ENCODE measurements at regions not wholly inside any gene's neighbourhood (a gene's known extent, or its start where the extent isn't known, plus 50 kb on each side); places are given as distances from the start of the nearest gene placed in this dataset.
"Not testable (repeated sequence)": the region's sequence is repeated elsewhere in the genome, so short reads cannot be mapped to it uniquely, and the experiment has no call there.

DNA sequence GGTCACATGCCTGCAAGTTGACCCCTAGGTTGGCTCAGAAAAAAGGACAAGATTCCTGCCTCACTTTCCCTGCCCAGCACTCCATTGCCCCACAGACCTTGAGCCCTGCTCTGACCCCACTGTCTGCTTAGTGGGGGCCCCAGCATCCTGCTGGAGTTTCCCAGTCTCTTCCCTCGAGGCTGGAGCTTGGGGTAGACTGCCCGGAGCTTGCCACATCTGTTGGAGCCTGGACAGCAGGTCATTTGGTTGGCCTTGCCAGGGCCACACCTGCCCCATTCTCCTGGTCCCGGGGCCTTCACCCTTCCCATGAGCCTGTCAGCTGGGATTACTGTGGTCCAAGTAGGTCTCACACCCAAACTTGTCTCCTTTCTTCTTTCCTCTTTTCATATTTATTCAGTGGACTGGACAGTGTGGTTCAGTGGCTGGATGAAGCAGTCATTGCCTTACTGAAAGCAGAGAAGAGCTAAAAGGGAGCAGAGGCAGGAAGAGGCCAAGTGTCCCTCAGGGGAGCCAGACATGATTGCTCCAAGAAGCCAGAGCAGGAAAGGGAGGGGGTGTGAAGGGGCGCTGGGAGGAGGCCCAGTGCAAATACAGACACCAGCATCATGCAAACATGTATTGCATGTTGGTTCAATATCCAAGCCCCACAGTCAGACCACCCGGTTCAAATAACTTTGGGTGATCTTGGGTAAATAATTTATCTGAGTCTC is 56.2 kb upstream of the CACUL1 start:
- TF ChIP-seq CTCF (IDR thresholded peaks at IDR 0.05) (no peak), EP300 (IDR thresholded peaks at IDR 0.05) (no peak), POLR2A (IDR thresholded peaks at IDR 0.05) (no peak), POLR2AphosphoS5 (IDR thresholded peaks at IDR 0.05) (no peak)
- Histone ChIP-seq H3K27me3 (no peaks in the 10 kb centered on the region), H3K4me1 (no peaks in the 10 kb centered on the region), H3K4me3 (no peak overlapping the region), H3K27ac (no peak overlapping the region), H3K9me3 (no peaks in the 10 kb centered on the region), H3K36me3 (no peaks in the 10 kb centered on the region)
- WGBS, 2 donors, result 56 to 65% methylated on average over 5 of the region's 5 CpGs
- no peak for DNase-seq
- intact Hi-C loops (cut with DNase I), result no loop called here

DNA sequence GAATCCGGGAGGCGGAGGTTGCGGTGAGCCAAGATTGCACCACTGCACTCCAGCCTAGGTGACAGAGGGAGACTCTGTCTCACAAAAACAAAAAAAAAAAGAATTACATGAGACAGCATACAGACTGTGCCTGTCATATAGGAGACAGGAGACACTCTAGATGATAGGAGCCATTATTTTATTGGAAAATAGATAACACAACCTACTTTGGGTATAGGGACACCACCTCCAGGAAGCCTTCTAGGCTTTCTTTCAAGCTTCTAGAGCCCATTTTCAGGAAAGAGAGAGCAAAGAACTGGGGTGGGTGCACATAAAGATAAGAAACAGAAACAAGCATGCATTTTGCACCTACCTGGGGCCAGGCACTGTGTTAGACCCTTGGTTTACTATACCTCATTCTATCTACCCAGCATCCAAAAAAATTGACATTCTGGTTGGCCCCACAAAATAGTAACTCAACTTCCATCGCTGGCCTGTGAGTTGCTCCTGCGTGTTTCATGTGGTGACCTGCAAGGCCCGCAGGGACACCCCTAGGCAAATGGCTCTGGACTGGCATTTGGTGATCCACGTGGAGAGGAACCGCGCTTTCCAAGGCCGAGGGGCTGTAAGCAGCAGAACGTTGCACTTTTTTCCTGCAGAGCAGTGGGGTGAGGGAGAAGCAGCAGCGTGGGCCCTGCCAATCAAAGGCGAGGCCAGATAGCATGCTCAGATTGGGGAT is 57.1 kb upstream of the CACUL1 start:
- Histone ChIP-seq H3K9me3 (no peaks in the 10 kb centered on the region), H3K4me3 (no peak overlapping the region), H3K4me1 (no peaks in the 10 kb centered on the region), H3K27ac (no peak overlapping the region), H3K27me3 (no peaks in the 10 kb centered on the region), H3K36me3 (no peaks in the 10 kb centered on the region)
- DNase-seq, result no peak
- 69 to 74% methylated on average over 13 of the region's 13 CpGs for WGBS, 2 donors
- intact Hi-C loops (cut with DNase I), result no loop called here
- TF ChIP-seq POLR2A (IDR thresholded peaks at IDR 0.05) (no peak), POLR2AphosphoS5 (IDR thresholded peaks at IDR 0.05) (no peak), CTCF (IDR thresholded peaks at IDR 0.05) (no peak)

- 49 to 57% methylated on average over 10 of the region's 10 CpGs for WGBS, 2 donors
- intact Hi-C loops (cut with DNase I), result no loop called here
These were observed 57.6 kb upstream of the CACUL1 start for GRCh38 chr10:118812393-118812740.

DNA sequence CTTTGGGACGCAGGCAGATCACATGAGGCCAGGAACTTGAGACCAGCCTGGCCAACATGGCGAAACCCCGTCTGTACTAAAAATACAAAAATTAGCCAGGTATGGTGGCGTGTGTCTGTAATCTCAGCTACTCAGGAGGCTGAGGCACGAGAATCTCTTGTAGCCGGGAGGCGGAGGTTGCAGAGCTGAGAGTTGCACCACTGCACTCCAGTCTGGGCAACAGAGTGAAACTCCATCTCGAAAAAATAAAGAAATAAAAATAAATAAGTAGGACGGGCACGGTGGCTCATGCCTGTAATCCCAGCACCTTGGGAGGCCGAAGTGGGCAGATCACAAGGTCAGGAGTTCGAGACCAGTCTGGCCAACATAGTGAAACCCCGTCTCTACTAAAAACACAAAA is 58.2 kb upstream of the CACUL1 start:
- H3K36me3 ChIP-seq; H3K9me3 ChIP-seq; H3K4me1 ChIP-seq; H3K4me3 ChIP-seq; intact Hi-C loops (cut with DNase I); H3K27me3 ChIP-seq; H3K27ac ChIP-seq; DNase-seq: not testable (repeated sequence)
- 82 to 93% methylated on average over 13 of the region's 13 CpGs for WGBS, 2 donors

More at GRCh38 chr10:118812393-118812740, 57.6 kb upstream of the CACUL1 start:
- no peaks in the 10 kb centered on the region for H3K4me1 ChIP-seq
- no peaks in the 10 kb centered on the region for H3K27me3 ChIP-seq
- no peaks in the 10 kb centered on the region for H3K9me3 ChIP-seq
- DNase-seq, result no peak
- H3K27ac ChIP-seq, result no peak overlapping the region
- TF ChIP-seq CTCF (IDR thresholded peaks at IDR 0.05) (no peak), EP300 (IDR thresholded peaks at IDR 0.05) (no peak), POLR2AphosphoS5 (IDR thresholded peaks at IDR 0.05) (no peak), POLR2A (IDR thresholded peaks at IDR 0.05) (no peak)
- H3K36me3 ChIP-seq, result no peaks in the 10 kb centered on the region
- H3K4me3 ChIP-seq, result no peak overlapping the region

- Histone ChIP-seq H3K9me3 (no peaks in the 10 kb centered on the region), H3K4me1 (no peaks in the 10 kb centered on the region), H3K27ac (no peak overlapping the region), H3K4me3 (no peak overlapping the region), H3K27me3 (no peaks in the 10 kb centered on the region), H3K36me3 (no peaks in the 10 kb centered on the region)
- intact Hi-C loops (cut with DNase I), result no loop called here
- DNase-seq, result no peak
- WGBS, 2 donors, result 77 to 78% methylated on average over 16 of the region's 16 CpGs
- TF ChIP-seq CTCF (IDR thresholded peaks at IDR 0.05), result no peak
These were observed 61.9 kb upstream of the CACUL1 start for GRCh38 chr10:118816471-118817168.
